ENCODE measurements at regions not wholly inside any gene's neighbourhood (a gene's known extent, or its start where the extent isn't known, plus 50 kb on each side); places are given as distances from the start of the nearest gene placed in this dataset.

DNA sequence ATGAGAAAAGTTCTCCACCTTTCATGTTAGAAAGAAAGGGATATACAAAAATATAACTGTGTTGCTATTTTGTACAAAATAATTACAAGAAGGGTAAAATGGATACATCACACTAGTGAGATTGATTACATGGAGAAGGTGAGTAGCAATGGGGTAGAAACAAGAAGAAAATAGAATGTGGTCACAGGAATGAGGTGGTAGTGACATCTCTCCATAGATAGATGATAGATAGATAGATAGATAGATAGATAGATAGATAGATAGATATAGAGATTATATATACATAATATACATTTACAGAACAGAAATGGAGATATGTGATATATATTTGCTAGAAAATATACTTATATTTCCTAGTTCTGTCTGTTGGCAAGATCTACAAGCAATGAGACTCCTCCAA, 95.3 kb upstream of the RGPD4 start:
- Histone ChIP-seq H3K9ac (ENCODE audit: low read length) (no peak overlapping the region), H3K4me3 (ENCODE audit: low read length) (no peak overlapping the region), H4K20me1 (ENCODE audit: insufficient read depth, low read length) (no peaks in the 10 kb centered on the region), H3K4me1 (ENCODE audit: low read length) (no peaks in the 10 kb centered on the region), H3K27me3 (ENCODE audit: low read depth, low read length) (no peaks in the 10 kb centered on the region), H3K9me3 (ENCODE audit: insufficient read depth, low read length) (no peaks in the 10 kb centered on the region), H3K4me2 (ENCODE audit: low read length) (no peak overlapping the region), H3K27ac (ENCODE audit: low read length) (no peak overlapping the region), H3K36me3 (replicated peaks; ENCODE audit: low read depth, low read length) (no peaks in the 10 kb centered on the region), H2AFZ (ENCODE audit: low read depth, low read length) (no peak overlapping the region), H3K79me2 (ENCODE audit: low read length) (no peaks in the 10 kb centered on the region)
- TF ChIP-seq EZH2phosphoT487 (IDR thresholded peaks at IDR 0.05; ENCODE audit: low read depth) = no peak
- TF ChIP-seq, protein P1, sequence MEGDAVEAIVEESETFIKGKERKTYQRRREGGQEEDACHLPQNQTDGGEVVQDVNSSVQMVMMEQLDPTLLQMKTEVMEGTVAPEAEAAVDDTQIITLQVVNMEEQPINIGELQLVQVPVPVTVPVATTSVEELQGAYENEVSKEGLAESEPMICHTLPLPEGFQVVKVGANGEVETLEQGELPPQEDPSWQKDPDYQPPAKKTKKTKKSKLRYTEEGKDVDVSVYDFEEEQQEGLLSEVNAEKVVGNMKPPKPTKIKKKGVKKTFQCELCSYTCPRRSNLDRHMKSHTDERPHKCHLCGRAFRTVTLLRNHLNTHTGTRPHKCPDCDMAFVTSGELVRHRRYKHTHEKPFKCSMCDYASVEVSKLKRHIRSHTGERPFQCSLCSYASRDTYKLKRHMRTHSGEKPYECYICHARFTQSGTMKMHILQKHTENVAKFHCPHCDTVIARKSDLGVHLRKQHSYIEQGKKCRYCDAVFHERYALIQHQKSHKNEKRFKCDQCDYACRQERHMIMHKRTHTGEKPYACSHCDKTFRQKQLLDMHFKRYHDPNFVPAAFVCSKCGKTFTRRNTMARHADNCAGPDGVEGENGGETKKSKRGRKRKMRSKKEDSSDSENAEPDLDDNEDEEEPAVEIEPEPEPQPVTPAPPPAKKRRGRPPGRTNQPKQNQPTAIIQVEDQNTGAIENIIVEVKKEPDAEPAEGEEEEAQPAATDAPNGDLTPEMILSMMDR (IDR thresholded peaks at IDR 0.05; ENCODE audit: low read depth, low read length) = no peak

DNA sequence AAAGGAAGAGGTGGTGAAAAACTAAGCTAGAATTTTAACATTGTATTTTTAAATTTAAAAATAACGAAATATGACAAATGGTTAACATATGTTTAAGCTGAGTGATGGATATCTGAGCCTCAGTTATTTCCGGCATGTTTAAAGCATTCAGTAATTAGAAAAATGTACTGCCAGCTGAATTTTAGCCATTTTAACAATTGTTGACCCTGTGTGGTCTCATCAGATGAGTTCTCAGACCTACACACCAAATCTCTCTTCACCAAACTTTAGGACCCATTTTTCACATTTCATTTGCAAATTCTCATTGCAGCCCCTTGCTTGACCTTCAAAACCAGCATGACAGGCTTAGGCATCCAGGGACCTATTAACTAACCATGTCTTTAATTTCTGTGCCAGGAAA, 91.5 kb upstream of the RGPD4 start:
- H3K27me3 ChIP-seq (ENCODE audit: low read depth, low read length) = no peaks in the 10 kb centered on the region
- H3K4me1 ChIP-seq (ENCODE audit: low read length) = no peaks in the 10 kb centered on the region
- TF ChIP-seq, protein P1 (IDR thresholded peaks at IDR 0.05; ENCODE audit: low read depth, low read length) = no peak
- no peak for TF ChIP-seq EZH2phosphoT487 (IDR thresholded peaks at IDR 0.05; ENCODE audit: low read depth)
- no peaks in the 10 kb centered on the region for H4K20me1 ChIP-seq (ENCODE audit: insufficient read depth, low read length)
- no peaks in the 10 kb centered on the region for H3K9me3 ChIP-seq (ENCODE audit: insufficient read depth, low read length)
- H3K79me2 ChIP-seq (ENCODE audit: low read length) = no peaks in the 10 kb centered on the region
- no peak overlapping the region for H3K27ac ChIP-seq (ENCODE audit: low read length)
- H3K36me3 ChIP-seq (replicated peaks; ENCODE audit: low read depth, low read length) = no peaks in the 10 kb centered on the region
- H3K4me3 ChIP-seq (ENCODE audit: low read length) = no peak overlapping the region
- no peak overlapping the region for H3K4me2 ChIP-seq (ENCODE audit: low read length)
- H2AFZ ChIP-seq (ENCODE audit: low read depth, low read length) = no peak overlapping the region
- no peak overlapping the region for H3K9ac ChIP-seq (ENCODE audit: low read length)

DNA sequence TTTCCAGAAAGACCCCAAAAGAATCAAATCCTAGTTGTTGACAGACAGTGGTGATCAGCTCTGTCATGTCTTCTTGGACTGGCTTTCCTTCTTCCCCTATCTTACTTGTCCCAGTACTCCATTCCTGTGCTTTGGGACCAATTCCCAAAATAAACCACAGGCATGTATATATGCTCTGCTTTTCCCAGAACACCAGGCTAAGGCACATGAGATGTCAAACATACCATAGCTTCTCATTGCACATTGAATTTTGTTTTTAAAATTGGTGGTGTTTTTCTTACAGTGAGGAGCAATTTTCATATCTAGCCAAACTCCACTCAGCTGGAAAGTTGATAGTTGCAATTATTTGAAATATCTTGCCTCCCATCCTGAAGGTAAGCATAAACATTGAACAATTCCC, 88.9 kb upstream of the RGPD4 start:
- Histone ChIP-seq H3K36me3 (replicated peaks; ENCODE audit: low read depth, low read length) (no peaks in the 10 kb centered on the region), H3K79me2 (ENCODE audit: low read length) (no peaks in the 10 kb centered on the region), H4K20me1 (ENCODE audit: insufficient read depth, low read length) (no peaks in the 10 kb centered on the region), H3K27ac (ENCODE audit: low read length) (no peak overlapping the region), H3K4me2 (ENCODE audit: low read length) (no peak overlapping the region), H3K27me3 (ENCODE audit: low read depth, low read length) (no peaks in the 10 kb centered on the region), H2AFZ (ENCODE audit: low read depth, low read length) (no peak overlapping the region), H3K4me3 (ENCODE audit: low read length) (no peak overlapping the region), H3K4me1 (ENCODE audit: low read length) (no peaks in the 10 kb centered on the region), H3K9me3 (ENCODE audit: insufficient read depth, low read length) (no peaks in the 10 kb centered on the region), H3K9ac (ENCODE audit: low read length) (no peak overlapping the region)
- TF ChIP-seq, protein P1 (IDR thresholded peaks at IDR 0.05; ENCODE audit: low read depth, low read length) = no peak
- no peak for TF ChIP-seq EZH2phosphoT487 (IDR thresholded peaks at IDR 0.05; ENCODE audit: low read depth)

DNA sequence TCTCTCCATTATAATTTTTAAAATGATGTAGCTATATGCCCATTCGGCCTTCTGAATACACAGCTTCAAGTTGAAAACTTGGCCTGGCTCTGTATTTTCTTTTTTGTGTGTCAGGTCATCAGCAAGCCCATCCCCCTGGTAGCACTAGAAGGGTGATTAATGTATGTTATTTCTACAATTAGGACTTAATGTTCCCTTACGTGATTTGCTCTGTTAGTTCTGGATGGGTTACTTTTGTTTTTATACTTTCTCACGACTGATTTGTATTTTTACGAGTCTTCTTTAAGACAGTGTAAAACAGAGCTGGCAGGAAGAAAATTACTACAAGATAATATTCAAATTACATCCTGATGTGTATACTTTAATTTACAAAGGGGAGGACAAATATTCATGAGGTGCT, 88.4 kb upstream of the RGPD4 start:
- no peak overlapping the region for H3K4me2 ChIP-seq (ENCODE audit: low read length)
- H3K4me3 ChIP-seq (ENCODE audit: low read length) = no peak overlapping the region

More for the DNA sequence above, 88.4 kb upstream of the RGPD4 start:
- H3K9me3 ChIP-seq (ENCODE audit: insufficient read depth, low read length) = no peaks in the 10 kb centered on the region
- TF ChIP-seq, protein P1 (IDR thresholded peaks at IDR 0.05; ENCODE audit: low read depth, low read length) = no peak
- no peak for TF ChIP-seq EZH2phosphoT487 (IDR thresholded peaks at IDR 0.05; ENCODE audit: low read depth)
- no peaks in the 10 kb centered on the region for H3K79me2 ChIP-seq (ENCODE audit: low read length)
- H3K27me3 ChIP-seq (ENCODE audit: low read depth, low read length) = no peaks in the 10 kb centered on the region
- H2AFZ ChIP-seq (ENCODE audit: low read depth, low read length) = no peak overlapping the region
- H3K27ac ChIP-seq (ENCODE audit: low read length) = no peak overlapping the region
- H3K4me1 ChIP-seq (ENCODE audit: low read length) = no peaks in the 10 kb centered on the region
- no peaks in the 10 kb centered on the region for H4K20me1 ChIP-seq (ENCODE audit: insufficient read depth, low read length)
- H3K9ac ChIP-seq (ENCODE audit: low read length) = no peak overlapping the region
- H3K36me3 ChIP-seq (replicated peaks; ENCODE audit: low read depth, low read length) = no peaks in the 10 kb centered on the region
